ENCODE measurements at regions not wholly inside any gene's neighbourhood (a gene's known extent, or its start where the extent isn't known, plus 50 kb on each side); places are given as distances from the start of the nearest gene placed in this dataset.

DNA sequence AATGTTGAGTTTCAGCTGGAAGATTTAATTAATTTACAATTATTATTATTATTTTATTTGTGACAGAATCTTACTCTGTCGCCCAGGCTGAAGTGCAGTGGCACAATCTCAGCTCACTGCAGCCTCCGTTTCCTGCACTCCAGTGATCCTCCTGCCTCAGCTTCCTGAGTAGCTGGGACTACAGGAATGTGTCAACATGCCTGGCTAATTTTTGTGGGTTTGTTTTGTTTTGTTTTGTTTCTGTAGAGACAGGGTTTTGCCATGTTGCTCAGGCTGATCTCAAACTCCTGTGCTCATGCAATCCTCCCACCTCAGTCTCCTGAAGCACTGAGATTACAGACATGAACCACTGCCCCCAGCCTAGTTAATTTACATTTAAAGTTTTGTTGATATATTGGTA lies 93.8 kb upstream of the MEOX2 start:
- TF ChIP-seq POLR2A (IDR thresholded peaks at IDR 0.05) = no peak
- TF ChIP-seq CTCF (IDR thresholded peaks at IDR 0.05) = no peak
